ENCODE measurements at regions not wholly inside any gene's neighbourhood (a gene's known extent, or its start where the extent isn't known, plus 50 kb on each side); places are given as distances from the start of the nearest gene placed in this dataset.

DNA sequence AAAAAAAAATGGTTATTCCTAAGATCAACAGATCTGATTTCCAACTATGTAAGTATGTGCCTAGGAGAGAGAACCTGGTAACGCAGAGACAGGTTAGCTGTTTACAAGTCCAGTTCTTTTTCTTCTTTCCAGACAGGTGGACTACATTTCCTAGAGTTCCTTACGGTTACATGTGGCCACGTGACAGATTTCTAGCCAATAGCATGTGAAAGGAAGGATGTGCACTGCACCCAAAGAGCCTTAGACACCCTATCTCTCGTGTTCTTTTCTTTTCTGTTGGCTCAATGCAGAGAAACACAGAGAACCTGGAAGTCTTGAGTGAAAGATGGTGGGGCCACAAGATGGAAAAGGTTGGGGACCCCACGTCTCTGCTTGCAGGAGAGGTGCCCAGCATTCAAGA is 375.9 kb downstream of the TNS1 start:
- TF ChIP-seq, protein P1, sequence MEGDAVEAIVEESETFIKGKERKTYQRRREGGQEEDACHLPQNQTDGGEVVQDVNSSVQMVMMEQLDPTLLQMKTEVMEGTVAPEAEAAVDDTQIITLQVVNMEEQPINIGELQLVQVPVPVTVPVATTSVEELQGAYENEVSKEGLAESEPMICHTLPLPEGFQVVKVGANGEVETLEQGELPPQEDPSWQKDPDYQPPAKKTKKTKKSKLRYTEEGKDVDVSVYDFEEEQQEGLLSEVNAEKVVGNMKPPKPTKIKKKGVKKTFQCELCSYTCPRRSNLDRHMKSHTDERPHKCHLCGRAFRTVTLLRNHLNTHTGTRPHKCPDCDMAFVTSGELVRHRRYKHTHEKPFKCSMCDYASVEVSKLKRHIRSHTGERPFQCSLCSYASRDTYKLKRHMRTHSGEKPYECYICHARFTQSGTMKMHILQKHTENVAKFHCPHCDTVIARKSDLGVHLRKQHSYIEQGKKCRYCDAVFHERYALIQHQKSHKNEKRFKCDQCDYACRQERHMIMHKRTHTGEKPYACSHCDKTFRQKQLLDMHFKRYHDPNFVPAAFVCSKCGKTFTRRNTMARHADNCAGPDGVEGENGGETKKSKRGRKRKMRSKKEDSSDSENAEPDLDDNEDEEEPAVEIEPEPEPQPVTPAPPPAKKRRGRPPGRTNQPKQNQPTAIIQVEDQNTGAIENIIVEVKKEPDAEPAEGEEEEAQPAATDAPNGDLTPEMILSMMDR (conservative IDR thresholded peaks at IDR 0.05; ENCODE audit: low read depth, low read length) = no peak
- no peak for DNase-seq (ENCODE audit: low read depth)

DNA sequence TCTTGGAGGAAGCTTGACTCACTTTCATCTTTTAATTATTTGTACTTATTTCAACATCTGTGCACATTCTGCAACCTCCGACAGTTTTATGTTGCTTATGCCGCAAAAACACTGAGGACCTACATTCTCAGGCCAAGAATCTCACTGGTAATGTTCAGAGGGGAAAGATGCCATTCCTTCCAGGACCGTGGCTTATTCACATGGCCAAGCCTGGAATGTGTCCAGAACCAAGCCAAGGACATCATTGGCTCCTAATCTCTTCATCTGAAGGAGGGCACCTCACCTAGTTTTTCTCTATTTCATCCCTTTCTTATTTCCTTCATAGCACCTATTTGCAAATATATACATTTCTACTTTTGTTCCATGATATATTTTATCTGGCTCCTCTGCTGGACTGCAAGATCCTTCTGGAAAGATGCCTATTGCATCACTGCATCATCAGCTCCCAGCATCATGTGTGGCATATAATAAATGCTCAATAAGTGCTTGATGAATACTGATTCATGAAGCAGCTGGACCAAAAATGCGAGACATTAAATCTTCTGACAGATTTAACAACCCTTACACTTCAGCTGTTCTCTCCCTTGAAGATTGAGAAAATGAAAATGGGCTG is 377.1 kb downstream of the TNS1 start:
- H3K4me3 ChIP-seq (ENCODE audit: low read length) = no peak overlapping the region
- TF ChIP-seq, protein P1 (conservative IDR thresholded peaks at IDR 0.05; ENCODE audit: low read depth, low read length) = no peak
- no peak for DNase-seq (ENCODE audit: low read depth)

More for the DNA sequence above, 375.9 kb downstream of the TNS1 start:
- no peak overlapping the region for H3K4me3 ChIP-seq (ENCODE audit: low read length)

DNA sequence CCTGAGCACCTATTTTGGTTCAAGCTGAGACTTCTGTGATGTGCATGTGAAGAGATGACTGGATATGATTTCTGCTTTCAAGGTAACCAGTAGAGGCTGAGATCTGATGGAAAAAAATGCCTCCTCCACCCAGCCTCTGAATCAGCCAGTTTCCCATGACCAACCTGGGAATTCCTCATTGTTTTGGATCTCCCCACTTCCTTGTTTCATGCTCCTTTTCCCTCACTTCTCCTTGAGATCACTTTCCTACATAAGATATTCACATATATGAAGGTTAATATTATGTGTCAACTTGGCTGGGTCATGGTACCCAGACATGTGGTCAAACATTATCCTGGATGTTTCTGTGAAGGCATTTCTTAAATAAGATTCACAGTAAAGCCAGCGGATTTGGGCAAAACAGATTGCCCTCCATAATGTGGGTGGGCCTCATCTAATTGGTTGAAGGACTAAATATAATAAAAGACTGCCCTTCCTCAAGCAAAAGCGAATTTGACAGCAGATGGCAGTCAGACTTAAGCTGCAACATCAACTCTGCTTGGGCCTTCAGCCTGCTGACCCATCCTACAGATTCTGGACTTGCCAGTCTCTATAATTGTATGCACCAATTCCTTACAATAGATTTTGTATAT is 379.4 kb downstream of the TNS1 start:
- TF ChIP-seq, protein P1 (conservative IDR thresholded peaks at IDR 0.05; ENCODE audit: low read depth, low read length) = no peak
- no peak overlapping the region for H3K4me3 ChIP-seq (ENCODE audit: low read length)
- no peak for DNase-seq (ENCODE audit: low read depth)

DNA sequence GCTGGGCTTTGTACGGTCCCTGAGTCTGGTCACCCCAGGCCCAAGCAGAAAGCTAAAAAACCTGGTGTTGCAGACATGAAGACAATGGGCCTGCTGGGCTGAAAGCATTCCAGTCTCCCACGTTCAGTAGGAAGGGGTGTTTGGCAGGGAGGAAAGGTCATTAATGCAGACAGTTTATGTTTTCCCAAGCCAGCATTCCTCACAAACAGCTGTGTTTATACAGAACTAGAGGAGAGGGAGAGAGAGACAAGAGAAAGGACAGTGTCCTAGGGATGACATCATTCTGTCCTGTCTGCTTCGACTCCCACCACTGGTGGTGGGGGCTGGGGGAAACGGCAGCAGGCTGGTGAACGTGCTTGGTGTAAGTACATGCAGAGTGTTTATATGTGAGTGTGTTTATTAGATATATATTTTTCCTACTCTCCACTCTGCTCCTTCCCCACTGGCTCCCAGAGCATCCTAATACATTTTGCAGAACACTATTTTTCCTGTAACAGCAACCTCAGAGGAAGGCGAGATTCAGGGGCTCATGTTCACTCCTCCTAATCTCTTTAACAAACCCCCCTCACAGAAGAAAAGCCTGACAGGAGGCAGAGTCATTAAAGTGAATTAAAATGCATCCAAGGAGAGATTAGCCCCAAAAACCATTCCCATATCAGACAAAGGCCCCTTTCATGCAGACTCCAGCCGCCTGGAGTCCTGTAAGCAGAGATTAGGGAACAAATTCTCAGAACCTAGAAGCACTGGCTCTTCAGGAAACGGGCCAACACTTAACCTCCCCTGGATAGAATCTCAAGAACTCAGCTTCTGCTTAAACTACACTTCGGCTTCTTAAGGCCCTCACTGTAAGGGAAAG is 380.4 kb downstream of the TNS1 start:
- peak; percentile 71 for DNase-seq (ENCODE audit: low read depth)
- TF ChIP-seq, protein P1 (conservative IDR thresholded peaks at IDR 0.05; ENCODE audit: low read depth, low read length) = no peak
- no peak overlapping the region for H3K4me3 ChIP-seq (ENCODE audit: low read length)

DNA sequence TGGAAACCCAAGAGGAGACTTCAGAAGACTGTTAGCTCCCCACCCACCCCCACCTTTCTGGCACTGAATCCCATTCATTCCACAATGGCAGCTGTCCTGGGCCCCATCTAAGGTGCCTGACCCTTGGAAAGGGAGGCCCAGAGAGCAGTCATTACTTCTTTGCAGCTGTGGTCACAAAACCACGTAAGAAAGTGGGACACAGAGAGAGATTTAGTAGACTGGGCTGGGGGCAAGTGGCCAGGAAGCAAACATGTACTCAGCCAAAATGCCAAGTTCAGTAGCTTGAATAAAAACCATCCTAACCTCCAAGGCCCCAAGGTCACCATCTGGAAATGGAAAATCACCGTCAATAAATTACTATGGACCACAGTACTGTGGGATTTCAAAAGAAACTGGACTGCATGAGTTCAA is 381.4 kb downstream of the TNS1 start:
- DNase-seq (ENCODE audit: low read depth) = no peak
- no peak overlapping the region for H3K4me3 ChIP-seq (ENCODE audit: low read length)
- TF ChIP-seq, protein P1 (conservative IDR thresholded peaks at IDR 0.05; ENCODE audit: low read depth, low read length) = no peak

DNA sequence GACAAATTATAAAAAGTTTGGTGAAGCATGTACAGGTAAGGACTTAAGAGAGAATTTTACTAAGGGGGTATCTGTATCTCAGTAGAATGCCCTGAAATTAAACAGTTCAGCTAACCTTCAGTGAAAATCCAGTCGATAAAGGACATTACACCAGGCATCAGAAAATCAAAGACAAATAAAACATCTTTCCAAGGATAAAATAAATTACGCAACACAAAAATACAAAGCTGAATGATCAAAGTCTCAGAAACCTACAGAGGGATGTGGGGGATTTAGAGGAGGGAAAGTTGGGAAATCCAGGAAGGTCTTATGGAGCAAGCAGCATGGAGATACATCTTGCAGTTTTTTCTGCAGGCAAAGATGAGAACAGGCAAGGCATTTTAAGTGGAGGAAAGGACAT is 384.1 kb downstream of the TNS1 start:
- no peak overlapping the region for H3K4me3 ChIP-seq (ENCODE audit: low read length)
- TF ChIP-seq, protein P1 (conservative IDR thresholded peaks at IDR 0.05; ENCODE audit: low read depth, low read length) = no peak

More for the DNA sequence above, 384.1 kb downstream of the TNS1 start:
- no peak for DNase-seq (ENCODE audit: low read depth)

All from retinal pigment epithelial cell (primary cell).